CD4-positive, CD25-positive, alpha-beta regulatory T cell (primary cell): ENCODE measurements at regions not wholly inside any gene's neighbourhood (a gene's known extent, or its start where the extent isn't known, plus 50 kb on each side); places are given as distances from the start of the nearest gene placed in this dataset.

Experiments used
- ATAC-seq, 2 donors: fragments of 150-1000 bp; cut with Tn5 transposase; one replicate each; pipeline ENCODE4 v1.10.0; 2021; ENCODE audit warnings: low read depth in 2 of 2, moderate number of reproducible peaks in 2 of 2, moderate library complexity in 1 of 2
- DNase-seq, 3 donors: peaks; one replicate each; pipeline versions ENCODE4 v3.0.0 to v3.0.0-alpha.2; 2012 to 2022; ENCODE audit warnings: mixed read lengths in 1 of 3
- H3K27ac ChIP-seq: one replicate; pipeline ENCODE4 v1.7.0; 2013; ENCODE audit warnings: mild to moderate bottlenecking, low read length; ENCODE audit not compliant: insufficient read depth, poor library complexity, severe bottlenecking
- H3K27me3 ChIP-seq: one replicate; pipeline ENCODE4 v1.7.0; 2013; ENCODE audit warnings: low read length; ENCODE audit not compliant: control insufficient read depth, insufficient read depth
- H3K36me3 ChIP-seq: one replicate; pipeline ENCODE4 v1.7.0; 2013; ENCODE audit warnings: mild to moderate bottlenecking, low read length, moderate library complexity; ENCODE audit not compliant: control insufficient read depth, insufficient read depth
- H3K4me1 ChIP-seq: 2 replicates; pipeline ENCODE4 v1.7.0; 2013; ENCODE audit warnings: mild to moderate bottlenecking, low read length; ENCODE audit not compliant: insufficient read depth, control insufficient read depth, poor library complexity, severe bottlenecking
- H3K4me3 ChIP-seq: one replicate; pipeline ENCODE4 v1.7.0; 2013; ENCODE audit warnings: low read depth, mild to moderate bottlenecking, low read length, moderate library complexity
- H3K9me3 ChIP-seq, 2 experiments: 1 replicate in 1 of 2; 2 replicates in 1 of 2; pipeline ENCODE4 v1.7.0; 2013; ENCODE audit warnings: low read length in 2 of 2, mild to moderate bottlenecking in 1 of 2, moderate library complexity in 1 of 2; ENCODE audit not compliant: control insufficient read depth in 2 of 2
- H3K27ac Mint-ChIP-seq, 3 donors: one replicate each; pipeline ENCODE4 v1.8.0; 2020 to 2022; ENCODE audit warnings: mild to moderate bottlenecking in 3 of 3, mixed read lengths in 3 of 3, moderate library complexity in 2 of 3
- H3K27me3 Mint-ChIP-seq: one replicate; pipeline ENCODE4 v1.8.0; 2022; ENCODE audit warnings: mild to moderate bottlenecking, mixed read lengths
- H3K36me3 Mint-ChIP-seq: one replicate; pipeline ENCODE4 v1.8.0; 2020; ENCODE audit warnings: mixed read lengths
- H3K4me1 Mint-ChIP-seq, 4 donors: one replicate each; pipeline ENCODE4 v1.8.0; 2020 to 2022; ENCODE audit warnings: mixed read lengths in 4 of 4, mild to moderate bottlenecking in 1 of 4
- H3K4me3 Mint-ChIP-seq, 4 donors: one replicate each; pipeline ENCODE4 v1.8.0; 2020 to 2022; ENCODE audit warnings: mild to moderate bottlenecking in 4 of 4, mixed read lengths in 4 of 4, moderate library complexity in 3 of 4
- H3K9me3 Mint-ChIP-seq, 7 donors: one replicate each; pipeline ENCODE4 v1.8.0; 2020 to 2022; ENCODE audit warnings: mixed read lengths in 7 of 7, mild to moderate bottlenecking in 3 of 7, moderate library complexity in 2 of 7

DNA sequence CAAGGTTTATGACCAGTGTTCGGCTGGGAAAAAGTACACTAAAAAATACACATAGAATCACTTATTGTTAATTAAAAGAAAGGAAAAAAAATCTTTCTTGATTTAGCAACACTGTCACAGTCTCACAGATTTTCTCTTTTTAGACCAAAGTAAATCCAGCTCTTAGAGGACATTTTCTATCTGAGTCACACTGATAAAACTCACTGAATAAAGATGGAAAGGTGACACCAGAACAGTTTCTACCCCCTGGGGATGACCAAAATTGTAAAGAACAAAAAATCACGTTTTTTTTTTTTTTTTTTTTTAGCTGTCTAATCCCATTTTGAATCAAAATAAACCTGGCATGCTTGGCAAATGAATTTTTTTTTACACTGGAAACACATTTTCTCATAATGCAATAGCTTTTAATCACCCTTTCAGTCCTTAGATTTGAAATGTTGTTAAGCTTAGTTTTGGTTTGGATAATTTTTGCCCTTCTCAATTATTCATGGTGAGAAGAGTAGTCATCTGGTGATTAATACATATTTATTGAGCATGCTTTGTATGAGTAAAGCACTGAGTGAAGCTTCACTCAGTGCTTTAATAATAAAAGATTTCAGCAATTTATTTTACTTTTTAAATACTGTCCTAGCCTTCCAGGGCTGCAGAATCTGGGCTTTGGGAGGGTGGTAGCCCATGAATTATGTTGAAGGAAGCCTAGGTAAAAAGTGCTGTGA is 886.3 kb downstream of the SLC4A3 start:
- H3K9me3 ChIP-seq, result no peaks in the 10 kb centered on the region
- no peaks in the 10 kb centered on the region for H3K27me3 Mint-ChIP-seq
- H3K4me3 ChIP-seq, result no peak overlapping the region
- no peaks in the 10 kb centered on the region for H3K4me1 Mint-ChIP-seq
- no peaks in the 10 kb centered on the region for H3K36me3 ChIP-seq
- no peak overlapping the region for H3K27ac Mint-ChIP-seq
- no peak for ATAC-seq
- H3K27ac ChIP-seq, result no peak overlapping the region
- H3K27me3 ChIP-seq, result no peaks in the 10 kb centered on the region
- no peak overlapping the region for H3K4me3 Mint-ChIP-seq
- no peak for DNase-seq
- peaks cover 0 to 2% (median 0%) of the 10 kb centered on the region in 7 donors for H3K9me3 Mint-ChIP-seq
- no peaks in the 10 kb centered on the region for H3K4me1 ChIP-seq
- no peaks in the 10 kb centered on the region for H3K36me3 Mint-ChIP-seq

DNA sequence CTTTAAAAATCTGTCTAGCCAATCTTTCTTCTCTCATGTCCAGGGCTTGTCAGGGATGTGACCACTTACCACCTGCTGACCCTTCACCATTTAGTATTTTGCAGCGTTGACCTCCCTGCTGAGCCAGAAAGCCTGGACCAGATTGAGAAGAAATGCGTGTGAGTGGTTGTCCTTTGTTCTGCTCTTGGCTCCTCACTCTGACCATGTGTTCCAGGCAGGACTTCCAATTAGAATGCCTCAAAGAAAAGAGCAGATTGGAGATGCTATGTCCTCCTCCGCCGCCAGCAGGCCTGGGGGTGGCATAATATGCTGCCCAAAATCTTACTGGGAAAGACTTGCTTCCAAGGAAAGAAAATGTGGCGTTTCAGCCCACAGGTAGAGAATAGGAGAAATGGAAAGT is 894.1 kb downstream of the SLC4A3 start:
- Histone ChIP-seq H3K4me1 (no peaks in the 10 kb centered on the region), H3K4me3 (no peak overlapping the region), H3K36me3 (no peaks in the 10 kb centered on the region), H3K27me3 (no peaks in the 10 kb centered on the region), H3K27ac (no peak overlapping the region), H3K9me3 (no peaks in the 10 kb centered on the region)
- Mint-ChIP-seq H3K9me3 (peaks cover 0 to 7% (median 2%) of the 10 kb centered on the region in 7 donors), H3K4me3 (no peak overlapping the region), H3K4me1 (no peaks in the 10 kb centered on the region), H3K27ac (no peak overlapping the region), H3K36me3 (no peaks in the 10 kb centered on the region), H3K27me3 (no peaks in the 10 kb centered on the region)
- DNase-seq (no peak), ATAC-seq (no peak)

DNA sequence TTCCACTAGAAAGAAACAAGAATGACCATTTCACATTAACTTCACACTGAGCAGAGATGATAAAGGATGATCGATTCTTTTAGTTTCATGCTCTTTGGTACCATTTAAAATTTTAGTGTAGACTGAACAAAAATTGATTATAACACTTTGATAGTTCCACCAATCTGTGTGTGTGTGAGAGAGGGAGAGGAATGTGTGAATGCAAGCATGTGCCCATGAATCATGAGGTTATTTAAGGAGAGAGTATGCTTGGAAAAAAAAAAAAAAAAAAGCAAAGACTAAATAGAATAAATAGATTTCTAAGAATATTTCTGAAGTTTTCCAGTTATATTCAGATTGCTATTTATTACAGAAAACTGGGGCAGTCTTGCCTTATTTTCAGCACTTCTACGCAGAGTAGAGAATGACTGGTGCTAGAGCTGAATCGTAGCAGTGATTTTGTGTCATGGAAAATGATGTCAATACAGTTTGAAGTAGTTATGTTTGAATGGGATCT is 900.8 kb downstream of the SLC4A3 start:
- H3K4me3 Mint-ChIP-seq, result no peak overlapping the region
- H3K27me3 Mint-ChIP-seq, result no peaks in the 10 kb centered on the region
- H3K36me3 ChIP-seq, result no peaks in the 10 kb centered on the region
- no peak overlapping the region for H3K4me3 ChIP-seq
- H3K9me3 Mint-ChIP-seq, result peaks cover 2 to 10% (median 5%) of the 10 kb centered on the region in 7 donors
- no peaks in the 10 kb centered on the region for H3K27me3 ChIP-seq
- no peaks in the 10 kb centered on the region for H3K4me1 ChIP-seq
- H3K27ac ChIP-seq, result no peak overlapping the region
- ATAC-seq, result no peak
- H3K9me3 ChIP-seq, result no peaks in the 10 kb centered on the region
- no peak for DNase-seq
- no peaks in the 10 kb centered on the region for H3K36me3 Mint-ChIP-seq
- no peak overlapping the region for H3K27ac Mint-ChIP-seq
- H3K4me1 Mint-ChIP-seq, result no peaks in the 10 kb centered on the region

DNA sequence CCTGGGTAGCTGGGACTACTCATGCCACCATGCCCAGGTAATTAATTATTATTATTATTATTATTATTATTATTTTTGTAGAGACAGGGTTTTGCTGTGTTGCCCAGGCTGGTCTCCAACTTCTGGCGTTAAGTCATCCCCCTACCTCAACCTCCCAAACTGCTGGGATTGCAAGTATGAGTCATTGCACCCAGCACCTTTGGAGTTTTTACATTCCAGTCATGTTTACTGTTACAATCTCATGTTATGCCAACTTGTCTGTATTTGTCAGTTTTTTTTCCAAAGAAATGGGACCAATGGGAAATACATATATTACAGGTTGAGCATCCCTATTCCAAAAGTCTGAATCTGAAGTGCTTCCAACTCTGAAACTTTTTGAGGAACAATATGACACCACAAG is 903.8 kb downstream of the SLC4A3 start:
- Histone ChIP-seq H3K9me3 (no peaks in the 10 kb centered on the region), H3K4me1 (no peaks in the 10 kb centered on the region), H3K27me3 (no peaks in the 10 kb centered on the region), H3K27ac (no peak overlapping the region), H3K36me3 (no peaks in the 10 kb centered on the region), H3K4me3 (no peak overlapping the region)
- Mint-ChIP-seq H3K27me3 (no peaks in the 10 kb centered on the region), H3K9me3 (peaks cover 0 to 10% (median 4%) of the 10 kb centered on the region in 7 donors), H3K4me1 (no peaks in the 10 kb centered on the region), H3K27ac (no peak overlapping the region), H3K4me3 (no peak overlapping the region), H3K36me3 (no peaks in the 10 kb centered on the region)
- ATAC-seq, result no peak
- DNase-seq, result no peak

DNA sequence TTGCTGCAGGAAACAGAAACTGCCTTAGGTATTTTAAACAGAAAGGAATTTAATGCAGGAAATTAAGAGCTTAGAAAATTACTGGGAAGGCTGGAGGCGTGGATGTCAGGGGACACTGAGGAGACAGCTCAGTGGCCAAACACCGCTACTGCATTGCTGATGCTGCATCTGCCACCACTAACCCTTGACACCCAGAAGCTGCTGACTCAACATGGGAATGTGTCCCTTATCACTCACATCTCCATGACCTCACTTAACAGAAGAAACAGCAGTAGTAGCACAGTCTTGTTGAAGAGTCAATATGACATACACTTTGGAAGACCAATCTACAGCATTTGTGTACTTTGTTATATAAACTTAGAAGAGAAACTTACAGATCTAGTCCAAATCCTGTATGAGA is 906.1 kb downstream of the SLC4A3 start:
- H3K27ac ChIP-seq, result no peak overlapping the region
- H3K4me3 Mint-ChIP-seq, result no peak overlapping the region
- ATAC-seq (no peak), DNase-seq (no peak)
- no peak overlapping the region for H3K4me3 ChIP-seq
- H3K36me3 ChIP-seq, result no peaks in the 10 kb centered on the region
- no peaks in the 10 kb centered on the region for H3K27me3 ChIP-seq
- peaks cover 0 to 10% (median 5%) of the 10 kb centered on the region in 7 donors for H3K9me3 Mint-ChIP-seq
- no peak overlapping the region for H3K27ac Mint-ChIP-seq
- no peaks in the 10 kb centered on the region for H3K4me1 ChIP-seq
- no peaks in the 10 kb centered on the region for H3K36me3 Mint-ChIP-seq
- H3K4me1 Mint-ChIP-seq, result no peaks in the 10 kb centered on the region
- no peaks in the 10 kb centered on the region for H3K9me3 ChIP-seq
- no peaks in the 10 kb centered on the region for H3K27me3 Mint-ChIP-seq

DNA sequence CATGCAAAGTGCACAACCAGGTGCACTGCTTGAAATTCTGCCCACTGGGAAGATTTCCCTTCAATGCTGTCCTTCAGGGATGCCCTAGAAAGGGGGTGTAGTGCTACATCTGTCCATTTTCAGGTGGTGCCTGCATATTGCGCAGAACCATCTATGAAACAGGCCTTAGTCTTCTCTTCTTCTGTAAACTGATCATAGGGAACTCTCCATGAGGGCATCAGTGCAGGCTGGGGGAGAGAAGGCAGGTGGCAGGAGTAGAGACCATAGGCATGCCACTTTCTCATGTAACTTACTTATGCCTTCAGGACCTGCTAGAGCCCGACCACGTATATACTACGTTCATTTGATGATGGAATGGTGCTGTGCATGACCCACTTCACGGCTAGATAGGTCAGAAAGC is 912.1 kb downstream of the SLC4A3 start:
- Mint-ChIP-seq H3K36me3 (no peaks in the 10 kb centered on the region), H3K4me1 (no peaks in the 10 kb centered on the region), H3K27ac (no peak overlapping the region), H3K4me3 (no peak overlapping the region), H3K27me3 (no peaks in the 10 kb centered on the region), H3K9me3 (peaks cover 0 to 13% (median 6%) of the 10 kb centered on the region in 7 donors)
- H3K27ac ChIP-seq, result no peak overlapping the region
- no peak for ATAC-seq
- no peak for DNase-seq
- H3K4me3 ChIP-seq, result no peak overlapping the region
- no peaks in the 10 kb centered on the region for H3K9me3 ChIP-seq
- no peaks in the 10 kb centered on the region for H3K27me3 ChIP-seq
- H3K36me3 ChIP-seq, result no peaks in the 10 kb centered on the region
- no peaks in the 10 kb centered on the region for H3K4me1 ChIP-seq

DNA sequence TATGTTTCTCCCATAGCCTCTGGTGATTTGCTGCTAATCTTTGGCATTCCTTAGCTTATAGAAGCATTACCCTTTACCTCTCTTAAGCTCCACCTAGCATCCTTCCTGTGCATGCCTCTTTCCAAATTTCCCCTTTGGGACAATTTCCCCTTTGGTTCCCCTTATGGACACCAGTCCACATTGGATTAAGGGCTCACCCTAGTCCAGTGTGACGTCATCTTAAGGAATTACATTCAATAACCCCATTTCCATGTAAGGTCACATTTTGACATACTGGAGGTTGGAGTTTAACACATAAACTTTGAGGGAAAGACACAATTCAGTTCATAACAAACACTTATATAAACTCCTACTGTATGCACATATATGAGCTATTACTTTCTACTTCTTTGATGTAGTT is 916.6 kb downstream of the SLC4A3 start:
- peaks cover 0 to 15% (median 6%) of the 10 kb centered on the region in 7 donors for H3K9me3 Mint-ChIP-seq
- no peak overlapping the region for H3K27ac Mint-ChIP-seq
- no peaks in the 10 kb centered on the region for H3K36me3 Mint-ChIP-seq
- H3K4me1 Mint-ChIP-seq, result no peaks in the 10 kb centered on the region
- H3K4me3 Mint-ChIP-seq, result no peak overlapping the region
- ATAC-seq (no peak), DNase-seq (no peak)
- no peaks in the 10 kb centered on the region for H3K36me3 ChIP-seq
- no peaks in the 10 kb centered on the region for H3K27me3 ChIP-seq
- H3K4me1 ChIP-seq, result no peaks in the 10 kb centered on the region
- H3K27ac ChIP-seq, result no peak overlapping the region
- H3K27me3 Mint-ChIP-seq, result no peaks in the 10 kb centered on the region
- no peak overlapping the region for H3K4me3 ChIP-seq
- no peaks in the 10 kb centered on the region for H3K9me3 ChIP-seq

DNA sequence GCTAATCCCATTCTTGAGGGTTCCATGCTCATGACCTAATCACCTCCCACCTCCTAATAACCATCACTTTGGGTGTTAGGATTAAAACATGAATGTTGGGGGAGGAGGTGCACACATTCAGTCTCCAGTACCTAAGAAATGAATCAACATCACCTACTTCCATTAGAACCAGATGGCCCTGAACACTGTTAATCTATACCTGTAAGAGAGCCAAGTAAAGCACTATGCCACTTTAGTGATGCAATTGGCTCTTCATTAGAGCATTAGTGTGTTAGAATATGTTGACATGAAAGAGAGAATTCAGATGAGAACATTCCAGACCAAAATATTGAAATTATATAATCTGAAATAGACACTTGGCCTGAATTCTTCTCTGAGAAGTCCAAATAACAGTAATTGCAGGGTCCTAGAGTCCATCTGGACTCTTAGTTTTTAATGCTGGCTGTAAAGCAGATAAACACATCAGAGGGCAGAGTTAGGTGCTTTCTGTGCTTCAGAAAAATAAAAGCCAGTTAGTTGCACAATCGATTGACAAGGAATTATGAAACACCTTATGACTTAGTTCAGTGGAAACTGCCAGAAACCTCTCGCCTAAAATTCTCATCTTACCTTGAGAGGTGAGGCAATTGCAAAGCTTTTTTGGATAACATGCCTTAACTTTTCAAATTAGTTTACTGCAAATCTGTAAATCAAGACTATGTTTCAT is 923.7 kb downstream of the SLC4A3 start:
- Histone ChIP-seq H3K4me3 (no peak overlapping the region), H3K4me1 (no peaks in the 10 kb centered on the region), H3K27me3 (no peaks in the 10 kb centered on the region), H3K9me3 (no peaks in the 10 kb centered on the region), H3K36me3 (no peaks in the 10 kb centered on the region), H3K27ac (no peak overlapping the region)
- ATAC-seq, result no peak
- no peaks in the 10 kb centered on the region for H3K27me3 Mint-ChIP-seq
- H3K36me3 Mint-ChIP-seq, result no peaks in the 10 kb centered on the region
- no peak overlapping the region for H3K27ac Mint-ChIP-seq
- H3K4me3 Mint-ChIP-seq, result no peak overlapping the region
- H3K4me1 Mint-ChIP-seq, result no peaks in the 10 kb centered on the region
- DNase-seq, result no peak
- H3K9me3 Mint-ChIP-seq, result peaks cover 0 to 14% (median 1%) of the 10 kb centered on the region in 7 donors
